DMS114 treated with DMSO at 0.1 percent for 48 hours (cell line): ENCODE measurements at regions not wholly inside any gene's neighbourhood (a gene's known extent, or its start where the extent isn't known, plus 50 kb on each side); places are given as distances from the start of the nearest gene placed in this dataset.

Experiments
- DNase-seq: peaks from one replicate; lab custom pipeline; 2025; ENCODE audit not compliant: unreplicated experiment; lab: John Stamatoyannopoulos, UW

- no peak for DNase-seq
These were observed 163.6 kb upstream of the TANK start for GRCh38 chr2:160996584-160996983.

DNA sequence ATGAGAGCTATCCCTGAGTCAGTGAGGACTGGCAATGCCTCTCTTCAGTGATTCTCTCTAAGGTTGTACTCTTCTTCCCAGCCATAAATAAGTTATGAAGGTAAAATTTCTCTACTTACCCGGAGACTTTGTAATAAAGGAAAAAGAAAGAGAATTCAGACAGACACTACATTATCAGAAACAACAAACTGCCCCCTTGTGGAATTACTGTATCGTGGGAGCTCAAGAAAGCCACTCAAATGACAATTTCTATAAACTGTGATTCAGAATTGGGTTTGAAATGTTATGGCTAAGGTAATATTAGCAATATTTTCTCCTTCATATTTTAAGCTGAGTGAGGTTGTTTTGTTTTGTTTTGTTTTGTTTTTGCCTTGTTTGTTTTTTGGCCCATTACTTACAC lies 155.8 kb upstream of the TANK start:
- no peak for DNase-seq

- DNase-seq = no peak
These were observed 155.1 kb upstream of the TANK start for GRCh38 chr2:161005170-161005569.

GRCh38 chr2:161008311-161008710 lies 151.9 kb upstream of the TANK start:
- no peak for DNase-seq

DNA sequence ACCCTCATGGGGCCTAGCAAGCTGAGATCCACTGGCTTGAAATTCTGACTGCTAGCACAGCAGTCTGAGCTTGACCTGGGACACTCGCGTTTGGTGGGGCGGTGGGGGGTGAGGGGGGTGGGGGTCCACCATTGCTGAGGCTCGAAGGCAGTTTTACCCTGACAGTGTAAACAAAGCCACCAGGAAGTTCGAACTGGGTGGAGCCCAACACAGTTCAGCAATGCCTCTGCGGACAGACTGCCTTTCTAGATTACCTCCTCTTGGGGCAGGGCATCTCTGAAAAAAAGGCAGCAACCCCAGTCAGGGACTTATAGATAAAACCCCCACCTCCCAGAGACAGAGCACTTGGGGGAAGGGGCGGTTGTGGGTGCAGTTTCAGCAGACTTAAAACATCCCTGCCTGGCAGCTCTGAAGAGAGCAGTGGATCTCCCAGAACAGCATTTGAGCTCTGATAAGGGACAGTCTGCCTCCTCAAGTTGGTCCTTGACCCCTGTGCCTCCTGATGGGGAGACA lies 149.7 kb upstream of the TANK start:
- no peak for DNase-seq

DNA sequence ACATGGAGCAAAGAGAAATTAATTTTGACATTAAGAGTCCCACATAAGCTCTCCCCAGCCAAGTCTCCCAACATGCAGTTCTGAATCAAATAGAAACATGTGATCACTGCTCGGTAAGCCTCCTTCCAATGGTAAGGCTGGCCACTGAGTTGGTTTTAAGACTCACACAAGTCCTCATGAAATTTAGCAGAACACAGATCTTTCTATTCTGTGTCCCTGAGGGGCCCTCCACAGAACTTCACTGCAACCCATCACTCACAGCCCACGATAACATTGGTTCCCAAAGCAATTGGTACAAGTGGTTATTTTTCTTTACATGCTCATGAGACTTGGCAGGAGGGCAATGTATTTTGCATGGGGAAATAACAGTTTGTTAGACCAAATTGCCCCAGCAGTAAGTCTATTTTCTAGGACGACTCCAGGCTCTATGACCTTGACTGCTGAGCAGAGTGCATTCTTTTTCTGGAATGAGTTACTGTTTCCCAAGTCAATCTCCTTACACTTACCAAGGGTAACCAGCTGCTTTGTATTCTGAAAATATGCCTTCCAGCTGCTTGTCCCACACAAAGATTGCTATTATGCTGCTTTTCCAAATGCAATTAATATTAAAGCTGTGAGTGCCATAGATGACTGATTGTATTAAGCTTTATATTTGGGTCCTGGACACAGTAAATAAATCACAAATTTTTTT lies 142.3 kb upstream of the TANK start:
- DNase-seq = no peak

- DNase-seq = no peak
These were observed 140.9 kb upstream of the TANK start for GRCh38 chr2:161019311-161019710.

DNA sequence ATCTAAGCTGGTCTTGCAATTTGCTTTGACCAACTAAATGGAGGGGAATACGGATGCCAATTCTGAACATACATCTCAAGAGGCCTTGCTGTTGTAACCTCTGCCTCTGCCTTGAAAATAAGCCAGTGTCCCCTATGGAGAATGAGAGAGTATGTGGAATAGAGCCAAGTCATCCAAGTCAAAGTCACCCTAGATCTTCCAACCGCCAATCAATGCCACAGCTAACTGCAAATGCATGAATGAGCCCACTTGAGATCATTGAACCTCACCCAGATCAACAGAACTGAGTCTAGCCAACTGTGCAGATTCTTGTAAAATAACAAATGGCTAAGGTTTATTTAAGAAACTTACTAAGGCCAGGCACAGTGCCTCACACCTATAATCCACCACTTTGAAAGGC lies 139.8 kb upstream of the TANK start:
- no peak for DNase-seq

GRCh38 chr2:161028581-161028980 lies 131.6 kb upstream of the TANK start:
- DNase-seq = no peak

DNA sequence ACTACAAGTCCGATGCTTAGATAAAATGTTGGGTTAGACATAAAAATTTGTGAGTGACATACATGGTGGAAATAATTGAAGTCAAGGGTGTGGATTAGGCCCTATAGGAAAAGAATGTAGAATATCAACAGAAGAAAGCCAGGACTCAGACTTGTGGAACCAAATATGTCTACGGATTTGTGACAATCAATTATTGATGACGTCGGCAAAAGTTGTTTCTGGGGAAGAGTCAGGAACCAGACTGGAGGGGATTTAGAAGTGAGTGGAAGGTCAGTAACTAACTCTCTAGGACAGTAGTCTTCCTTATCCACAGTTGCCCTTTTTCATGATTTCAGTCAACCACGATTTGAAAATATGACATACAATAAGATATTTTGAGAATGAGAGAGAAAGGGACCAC lies 130.9 kb upstream of the TANK start:
- DNase-seq = no peak

DNA sequence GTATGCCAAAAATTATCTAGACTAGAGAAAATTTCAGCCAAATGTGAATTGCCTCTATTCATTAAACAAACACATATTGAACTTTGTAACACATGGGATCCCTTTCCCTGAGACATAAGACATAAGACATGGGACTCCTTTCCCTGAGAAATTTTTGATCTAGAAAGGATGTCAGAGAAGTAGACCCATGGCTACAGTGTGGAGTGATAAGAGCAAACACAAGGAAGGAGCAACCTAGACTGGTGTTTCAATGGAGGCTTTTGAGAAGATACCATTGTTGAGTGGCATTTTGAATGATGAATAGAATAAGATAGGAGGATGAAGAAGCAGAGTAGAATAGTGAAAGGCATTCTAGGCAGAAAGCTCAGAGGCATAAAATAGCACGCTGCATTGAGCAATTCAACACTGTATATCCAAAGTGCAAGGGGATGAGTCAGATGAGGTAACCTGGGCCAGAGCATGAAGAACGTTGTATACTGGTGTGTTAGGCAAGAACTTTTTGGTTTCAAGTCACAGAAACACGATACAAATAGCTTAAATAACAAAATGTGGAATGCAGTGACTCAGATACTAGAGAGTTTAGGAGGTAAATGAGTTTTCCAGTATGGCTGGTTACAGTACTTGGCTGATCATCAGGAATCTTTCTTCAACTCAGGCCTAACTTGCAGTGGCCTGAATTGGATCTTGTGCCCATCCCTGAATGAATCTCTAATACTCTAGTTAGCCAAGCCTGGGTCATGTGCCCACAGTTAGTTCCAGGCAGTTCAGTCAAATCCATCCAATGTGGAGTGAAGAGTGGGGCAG lies 129.8 kb upstream of the TANK start:
- no peak for DNase-seq

GRCh38 chr2:161031511-161031910 lies 128.7 kb upstream of the TANK start:
- no peak for DNase-seq

GRCh38 chr2:161032635-161033034 lies 127.6 kb upstream of the TANK start:
- no peak for DNase-seq

- no peak for DNase-seq
These were observed 127.1 kb upstream of the TANK start for GRCh38 chr2:161033059-161033660.

GRCh38 chr2:161036926-161037325 lies 123.3 kb upstream of the TANK start:
- DNase-seq = no peak

- no peak for DNase-seq
These were observed 121.2 kb upstream of the TANK start for GRCh38 chr2:161039071-161039470.

- no peak for DNase-seq
These were observed 118.9 kb upstream of the TANK start for GRCh38 chr2:161041356-161041755.

DNA sequence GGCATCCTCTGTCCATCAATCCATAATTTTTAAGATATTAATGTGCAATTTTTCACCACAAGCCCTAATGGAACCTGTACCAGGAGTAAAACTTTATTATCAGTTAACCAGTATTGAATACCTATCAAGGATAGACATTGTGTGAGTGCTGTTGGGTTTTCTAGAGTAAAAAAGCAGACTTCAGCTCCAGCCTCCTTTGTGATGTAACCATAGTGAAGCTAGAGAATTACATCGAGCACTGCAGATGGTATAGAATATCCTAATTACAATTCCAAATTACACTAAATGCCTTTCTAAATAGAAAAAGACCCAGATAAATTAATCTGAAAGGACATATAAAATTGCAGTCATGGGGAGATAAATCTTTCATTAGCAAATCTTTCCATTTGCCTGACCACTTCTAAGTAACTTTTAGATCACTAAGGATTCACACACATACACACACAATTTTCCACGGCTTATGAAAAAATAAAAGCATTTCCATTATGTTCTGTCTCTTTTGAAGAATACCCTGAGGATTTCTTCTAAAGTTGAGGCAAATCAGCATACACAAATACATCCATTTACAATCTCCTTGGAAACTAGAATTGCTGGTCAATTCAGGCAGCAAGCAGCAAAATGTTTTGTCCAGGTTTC lies 117.1 kb upstream of the TANK start:
- no peak for DNase-seq

- DNase-seq = no peak
These were observed 115.9 kb upstream of the TANK start for GRCh38 chr2:161044095-161044865.

- no peak for DNase-seq
These were observed 115.3 kb upstream of the TANK start for GRCh38 chr2:161044921-161045320.

DNA sequence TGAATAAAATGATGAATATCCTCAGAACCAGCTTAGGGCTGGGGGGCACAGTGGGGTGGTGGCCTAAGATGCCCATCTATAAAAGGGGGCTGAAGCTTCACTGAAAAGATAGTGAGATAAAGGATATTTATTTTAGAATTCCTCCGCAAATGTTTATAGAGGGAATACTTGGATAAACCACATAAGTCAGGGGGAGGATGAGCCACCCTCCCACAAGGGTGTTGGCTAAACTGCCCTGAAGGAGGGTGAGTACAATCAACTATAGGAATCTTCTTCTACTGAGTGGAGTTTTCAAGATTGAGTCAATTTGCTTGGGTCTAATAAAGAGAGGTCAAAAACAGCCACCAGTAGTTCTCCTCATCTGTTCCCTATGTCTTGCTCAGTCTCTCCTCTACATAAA lies 114.5 kb upstream of the TANK start:
- DNase-seq = no peak
